OCI-LY3 (cell line): ENCODE measurements at regions not wholly inside any gene's neighbourhood (a gene's known extent, or its start where the extent isn't known, plus 50 kb on each side); places are given as distances from the start of the nearest gene placed in this dataset.

Experiments
- CTCF ChIP-seq: fragments of 200-600, 300-600 bp; sonication (generic); IDR thresholded peaks from 2 replicates; pipeline ENCODE4 v1.5.1; 2014; ENCODE audit warnings: antibody characterized with exemption, low read length, low read depth
- EZH2phosphoT487 ChIP-seq: fragments of 200-600 bp; shearing (Covaris generic); IDR thresholded peaks from 2 replicates; pipeline ENCODE4 v1.6.1; 2018; ENCODE audit warnings: antibody characterized with exemption, mixed run types, low read depth

GRCh38 chr10:47195274-47195885 is 104.6 kb upstream of the GDF10 start:
- no peak for TF ChIP-seq CTCF
- TF ChIP-seq EZH2phosphoT487 = no peak
